Endothelial cell of umbilical vein (primary cell): ENCODE measurements at regions not wholly inside any gene's neighbourhood (a gene's known extent, or its start where the extent isn't known, plus 50 kb on each side); places are given as distances from the start of the nearest gene placed in this dataset.

Source experiments
- BruUV-seq: library from RNA; stranded (reverse); fragments of 400-500 nt; replicated peaks from 2 replicates; lab custom pipeline; 2021; lab: Mats Ljungman, UMichigan
- CTCF ChIA-PET: fragments of 300-600, 350-600 bp; sonication (Branson Sonifier 250); formaldehyde crosslinking; loops from one replicate; lab custom pipeline; 2021; ENCODE audit warnings: antibody characterized with exemption, inconsistent platforms; lab: Charles Lee
- POLR2A ChIA-PET: fragments of 300-600, 350-600 bp; sonication (Branson Sonifier 250); formaldehyde crosslinking; loops from one replicate; lab custom pipeline; 2021; ENCODE audit warnings: antibody characterized with exemption, inconsistent platforms; lab: Charles Lee
- DNase-seq: peaks from one replicate; pipeline ENCODE4 v3.0.0-alpha.2; 2011; ENCODE audit warnings: low read depth, low spot score
- FAIRE-seq: peaks from 2 replicates; lab custom pipeline; 2011; peaks lifted over from hg19 to GRCh38; lab: Jason Lieb, UNC
- H2AFZ ChIP-seq: 2 replicates; pipeline ENCODE4 v1.6.0; 2012; ENCODE audit warnings: low read depth, low read length, control low read depth, inconsistent platforms
- H3K27ac ChIP-seq: 2 replicates; pipeline ENCODE4 v1.5.1; 2011; ENCODE audit warnings: low read depth, mild to moderate bottlenecking, control low read depth, low read length, moderate library complexity; ENCODE audit not compliant: insufficient read depth
- H3K27me3 ChIP-seq, 2 experiments: 2 replicates each; pipeline versions ENCODE4 v1.6.0 to v1.6.1; 2011; ENCODE audit warnings: low read length in 2 of 2, mixed read lengths in 1 of 2; ENCODE audit not compliant: control insufficient read depth in 2 of 2, insufficient read depth in 2 of 2
- H3K36me3 ChIP-seq, 2 experiments: 2 replicates in 1 of 2; 3 replicates in 1 of 2; pipeline ENCODE4 v1.5.1; 2011; ENCODE audit warnings: low read length in 2 of 2, mild to moderate bottlenecking in 1 of 2, moderate library complexity in 1 of 2; ENCODE audit not compliant: control insufficient read depth in 2 of 2, insufficient read depth in 2 of 2; ENCODE audit errors: extremely low read depth in 1 of 2
- H3K4me1 ChIP-seq: 3 replicates; pipeline ENCODE4 v1.5.1; 2011; ENCODE audit warnings: mild to moderate bottlenecking, low read length; ENCODE audit not compliant: control insufficient read depth, insufficient read depth; ENCODE audit errors: extremely low read depth
- H3K4me2 ChIP-seq: 2 replicates; pipeline ENCODE4 v1.6.1; 2011; ENCODE audit warnings: low read length, control low read depth, mixed read lengths; ENCODE audit not compliant: insufficient read depth
- H3K4me3 ChIP-seq, 3 experiments: fragments of 200-600 bp in 1 of 3; sonication (generic), shearing (Covaris generic) in 1 of 3; replicated peaks in 1 of 3; 2 replicates each; pipeline ENCODE4 v1.5.1; 2011 to 2016; ENCODE audit warnings: control low read depth in 3 of 3, low read length in 3 of 3, mild to moderate bottlenecking in 2 of 3, inconsistent platforms in 1 of 3, low read depth in 1 of 3, moderate library complexity in 1 of 3; ENCODE audit not compliant: insufficient read depth in 1 of 3
- H3K79me2 ChIP-seq: 2 replicates; pipeline ENCODE4 v1.6.0; 2012; ENCODE audit warnings: low read length, inconsistent platforms; ENCODE audit not compliant: control insufficient read depth, insufficient read depth
- H3K9ac ChIP-seq: replicated peaks from 2 replicates; pipeline ENCODE3; 2011; ENCODE audit warnings: low read length, control low read depth; ENCODE audit not compliant: insufficient read depth; ENCODE audit errors: extremely low read depth
- H3K9me1 ChIP-seq: replicated peaks from 3 replicates; pipeline ENCODE4 v1.6.0; 2011; ENCODE audit warnings: mild to moderate bottlenecking, low read length; ENCODE audit not compliant: control insufficient read depth, insufficient read depth; ENCODE audit errors: extremely low read depth
- H3K9me3 ChIP-seq: replicated peaks from 2 replicates; pipeline ENCODE4 v1.5.1; 2012; ENCODE audit warnings: low read length, inconsistent platforms; ENCODE audit not compliant: control insufficient read depth, insufficient read depth
- H4K20me1 ChIP-seq: replicated peaks from 2 replicates; pipeline ENCODE3; 2011; ENCODE audit warnings: mild to moderate bottlenecking, low read length; ENCODE audit not compliant: control insufficient read depth, insufficient read depth; ENCODE audit errors: extremely low read depth
- EZH2 ChIP-seq: IDR thresholded peaks from 2 replicates; pipeline ENCODE4 v1.6.1; 2012; ENCODE audit warnings: borderline replicate concordance, low read depth, mild to moderate bottlenecking, moderate library complexity, low read length, inconsistent platforms; ENCODE audit not compliant: severe bottlenecking
- FOS ChIP-seq: IDR thresholded peaks from 2 replicates; pipeline ENCODE4 v1.6.1; 2011; ENCODE audit warnings: mild to moderate bottlenecking, low read length, moderate library complexity, borderline replicate concordance; ENCODE audit not compliant: insufficient read depth
- GATA2 ChIP-seq: IDR thresholded peaks from 2 replicates; pipeline ENCODE4 v1.7.0; 2011; ENCODE audit warnings: low read depth, mild to moderate bottlenecking, moderate library complexity, mixed read lengths, low read length; ENCODE audit not compliant: insufficient read length, insufficient read depth
- JUN ChIP-seq: IDR thresholded peaks from 2 replicates; pipeline ENCODE4 v1.6.1; 2011; ENCODE audit warnings: borderline replicate concordance, low read depth; ENCODE audit not compliant: insufficient read length, insufficient read depth
- MYC ChIP-seq: IDR thresholded peaks from one replicate; pipeline ENCODE4 v1.6.1; 2011; ENCODE audit warnings: mild to moderate bottlenecking, low read depth, low read length
- POLR2A ChIP-seq: IDR thresholded peaks from 2 replicates; pipeline ENCODE4 v1.6.1; 2012; ENCODE audit warnings: low read depth, mild to moderate bottlenecking, control low read depth, low read length
- POLR2AphosphoS5 ChIP-seq: IDR thresholded peaks from 2 replicates; pipeline ENCODE4 v1.6.1; 2012; ENCODE audit warnings: low read depth, mild to moderate bottlenecking, control low read depth, low read length, moderate library complexity; ENCODE audit not compliant: insufficient read depth
- dilution Hi-C: fragments of 300-500 bp; cut with MboI; formaldehyde crosslinking; loops from one replicate; pipeline ENCODE4 v1.15.0; 2019; ENCODE audit warnings: low sequenced_read_pairs; ENCODE audit not compliant: extremely low pct_ligation_motif_present
- intact Hi-C: fragments of 100-400 bp; cut with micrococcal nuclease; formaldehyde crosslinking; loops from one replicate; pipeline ENCODE4 v1.10.0; 2022
- TF ChIP-seq, protein P1 (sequence below): IDR thresholded peaks from 2 replicates; pipeline ENCODE4 v1.6.1; 2011; ENCODE audit not compliant: insufficient read depth, insufficient read length
- TF ChIP-seq, protein P2 (sequence below), 2 donors: IDR thresholded peaks; 1 replicate in 1 of 2; 2 replicates in 1 of 2; pipeline ENCODE4 v1.5.1; 2011; ENCODE audit warnings: low read length in 2 of 2, mild to moderate bottlenecking in 2 of 2, moderate library complexity in 2 of 2, control low read depth in 1 of 2, inconsistent platforms in 1 of 2, low read depth in 1 of 2; ENCODE audit not compliant: insufficient read depth in 1 of 2; ENCODE audit errors: extremely low read depth in 1 of 2

DNA sequence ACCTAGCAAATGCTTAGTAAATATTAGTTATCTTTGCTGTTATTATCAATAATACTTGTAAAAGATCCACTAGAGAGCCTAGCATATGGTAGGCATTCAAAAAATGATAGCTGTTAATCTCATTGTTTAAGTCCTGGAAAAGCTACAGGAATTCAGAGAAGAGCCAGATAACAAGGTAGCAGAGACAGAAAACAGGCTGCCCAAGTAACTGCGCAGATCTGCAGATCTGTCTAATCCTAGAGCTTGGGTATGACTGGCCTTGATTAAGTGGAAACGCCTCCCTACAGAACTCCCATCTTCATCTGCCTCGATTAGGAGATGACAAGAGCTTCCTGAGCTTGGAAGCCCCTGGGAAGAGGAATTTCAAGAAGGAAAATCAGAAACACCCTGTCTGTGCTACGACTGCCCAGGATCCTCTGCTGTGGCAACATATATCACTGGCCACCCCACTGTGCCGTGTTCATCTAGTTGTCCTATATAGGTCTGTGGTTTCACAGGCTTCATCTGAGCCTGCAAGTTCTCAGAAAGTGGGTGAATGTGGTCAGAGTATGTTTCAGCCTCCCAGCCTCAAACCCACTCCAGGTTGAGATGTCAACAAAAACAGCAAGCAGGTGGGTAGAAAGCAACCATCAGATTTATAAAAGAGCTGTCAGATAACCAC lies 151.5 kb upstream of the PKDCC start:
- Histone ChIP-seq H3K79me2 (no peaks in the 10 kb centered on the region), H3K27me3 (peaks cover 3 to 10% of the 10 kb centered on the region in 2 experiments), H3K27ac (no peak overlapping the region), H4K20me1 (no peaks in the 10 kb centered on the region), H3K9me3 (no peaks in the 10 kb centered on the region), H3K4me3 (no peak overlapping the region), H3K4me2 (no peak overlapping the region), H3K36me3 (no peaks in the 10 kb centered on the region), H2AFZ (no peak overlapping the region), H3K4me1 (no peaks in the 10 kb centered on the region), H3K9ac (no peak overlapping the region), H3K9me1 (no peaks in the 10 kb centered on the region)
- dilution Hi-C loops (no loop called here), intact Hi-C loops (no loop called here)
- no TSS peak for BruUV-seq
- CTCF ChIA-PET: interaction anchor here (1.1 to 3.3 kb wide), 4 partner anchors 9 to 191 kb away, joined by 3 to 11 read pairs (median 4); no protein-coding TSS in a partner anchor
- TF ChIP-seq MYC (no peak), FOS (no peak)
- TF ChIP-seq, protein P1, sequence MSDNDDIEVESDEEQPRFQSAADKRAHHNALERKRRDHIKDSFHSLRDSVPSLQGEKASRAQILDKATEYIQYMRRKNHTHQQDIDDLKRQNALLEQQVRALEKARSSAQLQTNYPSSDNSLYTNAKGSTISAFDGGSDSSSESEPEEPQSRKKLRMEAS: no peak
- FAIRE-seq (no peak), DNase-seq (no peak)
- POLR2A ChIA-PET: no interaction called here

DNA sequence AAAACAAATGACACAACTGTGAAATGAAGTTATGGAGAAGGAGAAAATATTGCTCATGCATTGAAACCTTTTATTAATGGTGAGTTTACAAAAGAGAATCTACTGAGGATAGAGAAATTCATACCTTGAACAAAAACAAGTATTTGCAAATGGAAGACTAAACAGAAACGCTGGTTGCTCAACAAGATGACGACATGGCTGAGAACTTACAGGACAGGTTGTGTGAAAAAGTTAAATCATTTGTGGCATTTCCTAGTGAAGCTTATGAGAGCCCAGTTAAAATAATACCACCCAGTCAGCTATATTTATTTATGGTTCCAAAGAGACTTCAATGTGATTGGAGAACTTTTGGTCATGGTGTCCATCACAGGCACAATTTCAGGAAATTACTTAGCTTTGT lies 148.6 kb upstream of the PKDCC start:
- H3K36me3 ChIP-seq: no peaks in the 10 kb centered on the region
- no peaks in the 10 kb centered on the region for H4K20me1 ChIP-seq
- peaks cover 8 to 11% of the 10 kb centered on the region in 2 experiments for H3K27me3 ChIP-seq
- intact Hi-C loops (no loop called here), dilution Hi-C loops (no loop called here)
- POLR2A ChIA-PET: no interaction called here
- no peaks in the 10 kb centered on the region for H3K79me2 ChIP-seq
- no peaks in the 10 kb centered on the region for H3K4me1 ChIP-seq
- FAIRE-seq (no peak), DNase-seq (peak; percentile 6)
- H3K4me3 ChIP-seq: no peak overlapping the region
- no peaks in the 10 kb centered on the region for H3K9me1 ChIP-seq
- no peak overlapping the region for H3K4me2 ChIP-seq
- H2AFZ ChIP-seq: no peak overlapping the region
- no peak overlapping the region for H3K9ac ChIP-seq
- BruUV-seq: no TSS peak
- H3K9me3 ChIP-seq: no peaks in the 10 kb centered on the region
- no peak for TF ChIP-seq GATA2
- TF ChIP-seq POLR2A: no peak
- TF ChIP-seq POLR2AphosphoS5: no peak
- TF ChIP-seq, protein P2, sequence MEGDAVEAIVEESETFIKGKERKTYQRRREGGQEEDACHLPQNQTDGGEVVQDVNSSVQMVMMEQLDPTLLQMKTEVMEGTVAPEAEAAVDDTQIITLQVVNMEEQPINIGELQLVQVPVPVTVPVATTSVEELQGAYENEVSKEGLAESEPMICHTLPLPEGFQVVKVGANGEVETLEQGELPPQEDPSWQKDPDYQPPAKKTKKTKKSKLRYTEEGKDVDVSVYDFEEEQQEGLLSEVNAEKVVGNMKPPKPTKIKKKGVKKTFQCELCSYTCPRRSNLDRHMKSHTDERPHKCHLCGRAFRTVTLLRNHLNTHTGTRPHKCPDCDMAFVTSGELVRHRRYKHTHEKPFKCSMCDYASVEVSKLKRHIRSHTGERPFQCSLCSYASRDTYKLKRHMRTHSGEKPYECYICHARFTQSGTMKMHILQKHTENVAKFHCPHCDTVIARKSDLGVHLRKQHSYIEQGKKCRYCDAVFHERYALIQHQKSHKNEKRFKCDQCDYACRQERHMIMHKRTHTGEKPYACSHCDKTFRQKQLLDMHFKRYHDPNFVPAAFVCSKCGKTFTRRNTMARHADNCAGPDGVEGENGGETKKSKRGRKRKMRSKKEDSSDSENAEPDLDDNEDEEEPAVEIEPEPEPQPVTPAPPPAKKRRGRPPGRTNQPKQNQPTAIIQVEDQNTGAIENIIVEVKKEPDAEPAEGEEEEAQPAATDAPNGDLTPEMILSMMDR (IDR thresholded peaks at IDR 0.05; ENCODE audit: extremely low read depth in 1 of 2, insufficient read depth in 1 of 2, low read depth in 1 of 2, low read length in 2 of 2): no peak
- no peak for TF ChIP-seq EZH2
- no peak for TF ChIP-seq FOS
- no peak for TF ChIP-seq MYC
- TF ChIP-seq JUN: no peak
- TF ChIP-seq, protein P1: no peak
- CTCF ChIA-PET: interaction anchor here (0.7 to 1.6 kb wide), 5 partner anchors 46 to 188 kb away, joined by 3 to 6 read pairs (median 3); no protein-coding TSS in a partner anchor
- H3K27ac ChIP-seq: no peak overlapping the region
